H9 (cell line): ENCODE measurements at regions not wholly inside any gene's neighbourhood (a gene's known extent, or its start where the extent isn't known, plus 50 kb on each side); places are given as distances from the start of the nearest gene placed in this dataset.

Experiments
- DNase-seq: peaks from one replicate; pipeline ENCODE4 v3.0.0-alpha.2; 2017
- H2AFZ ChIP-seq: one replicate; pipeline ENCODE4 v1.6.1; 2013; ENCODE audit warnings: mild to moderate bottlenecking, low read length, control low read depth, moderate library complexity
- H2AK5ac ChIP-seq: 2 replicates; pipeline ENCODE4 v1.6.1; 2013; ENCODE audit warnings: low read length, control low read depth, mixed read lengths; ENCODE audit not compliant: insufficient read length
- H2BK120ac ChIP-seq: one replicate; pipeline ENCODE4 v1.6.1; 2013; ENCODE audit warnings: low read depth, mild to moderate bottlenecking, low read length, control low read depth, inconsistent platforms; ENCODE audit not compliant: poor library complexity, severe bottlenecking
- H2BK12ac ChIP-seq: 2 replicates; pipeline ENCODE4 v1.6.1; 2013; ENCODE audit warnings: low read length, control low read depth, mixed read lengths, low read depth; ENCODE audit not compliant: insufficient read length
- H2BK15ac ChIP-seq: 2 replicates; pipeline ENCODE4 v1.6.1; 2013; ENCODE audit warnings: low read depth, low read length, control low read depth
- H2BK20ac ChIP-seq: one replicate; pipeline ENCODE4 v1.6.1; 2013; ENCODE audit warnings: low read depth, mild to moderate bottlenecking, low read length, control low read depth, inconsistent platforms; ENCODE audit not compliant: poor library complexity, severe bottlenecking
- H2BK5ac ChIP-seq: 2 replicates; pipeline ENCODE4 v1.6.1; 2013; ENCODE audit warnings: low read length, control low read depth, mixed read lengths; ENCODE audit not compliant: insufficient read length
- H3K14ac ChIP-seq: 2 replicates; pipeline ENCODE4 v1.6.1; 2013; ENCODE audit warnings: low read length, control low read depth; ENCODE audit not compliant: insufficient read depth
- H3K18ac ChIP-seq: 2 replicates; pipeline ENCODE4 v1.6.1; 2013; ENCODE audit warnings: low read depth, mild to moderate bottlenecking, mixed read lengths, low read length, control low read depth; ENCODE audit not compliant: insufficient read length
- H3K23ac ChIP-seq: 2 replicates; pipeline ENCODE4 v1.6.1; 2013; ENCODE audit warnings: low read length, control low read depth, mixed read lengths, low read depth; ENCODE audit not compliant: insufficient read length
- H3K23me2 ChIP-seq: 2 replicates; pipeline ENCODE4 v1.6.1; 2013; ENCODE audit warnings: low read depth, mild to moderate bottlenecking, mixed read lengths, low read length, control low read depth; ENCODE audit not compliant: insufficient read length, poor library complexity, severe bottlenecking
- H3K27ac ChIP-seq: 2 replicates; pipeline ENCODE4 v1.5.1; 2013; ENCODE audit warnings: low read length, control low read depth, mixed read lengths, low read depth; ENCODE audit not compliant: insufficient read length
- H3K27me3 ChIP-seq: 2 replicates; pipeline ENCODE4 v1.6.1; 2013; ENCODE audit warnings: low read length, control low read depth, inconsistent platforms; ENCODE audit not compliant: insufficient read depth
- H3K4ac ChIP-seq: 2 replicates; pipeline ENCODE4 v1.6.1; 2013; ENCODE audit warnings: low read depth, mild to moderate bottlenecking, control low read depth, inconsistent platforms, low read length, moderate library complexity
- H3K4me1 ChIP-seq: 2 replicates; pipeline ENCODE4 v1.6.1; 2013; ENCODE audit warnings: low read length, control low read depth, inconsistent platforms; ENCODE audit not compliant: insufficient read depth
- H3K4me2 ChIP-seq: 2 replicates; pipeline ENCODE4 v1.6.1; 2013; ENCODE audit warnings: low read length, control low read depth, mixed read lengths; ENCODE audit not compliant: insufficient read length, insufficient read depth
- H3K56ac ChIP-seq: 2 replicates; pipeline ENCODE4 v1.6.1; 2013; ENCODE audit warnings: low read depth, mild to moderate bottlenecking, mixed read lengths, low read length, control low read depth; ENCODE audit not compliant: insufficient read length
- H3K79me1 ChIP-seq: 2 replicates; pipeline ENCODE4 v1.6.1; 2013; ENCODE audit warnings: low read depth, mild to moderate bottlenecking, moderate library complexity, low read length, control low read depth, inconsistent platforms; ENCODE audit not compliant: insufficient read depth, poor library complexity, severe bottlenecking
- H3K79me2 ChIP-seq: 2 replicates; pipeline ENCODE4 v1.6.1; 2013; ENCODE audit warnings: low read length, control low read depth, inconsistent platforms; ENCODE audit not compliant: insufficient read depth
- H3K9ac ChIP-seq: 2 replicates; pipeline ENCODE4 v1.6.1; 2013; ENCODE audit warnings: low read length, control low read depth, mixed read lengths; ENCODE audit not compliant: insufficient read length; ENCODE audit errors: extremely low read depth
- H3K9me3 ChIP-seq: one replicate; pipeline ENCODE4 v1.6.1; 2013; ENCODE audit warnings: low read depth, low read length, inconsistent platforms; ENCODE audit not compliant: control insufficient read depth
- H3T11ph ChIP-seq: one replicate; pipeline ENCODE4 v1.6.1; 2013; ENCODE audit warnings: mild to moderate bottlenecking, low read length, control low read depth, inconsistent platforms
- H4K20me1 ChIP-seq: one replicate; pipeline ENCODE4 v1.6.1; 2013; ENCODE audit not compliant: control insufficient read depth, insufficient read length, insufficient read depth
- H4K5ac ChIP-seq: 2 replicates; pipeline ENCODE4 v1.6.1; 2013; ENCODE audit warnings: low read depth, mild to moderate bottlenecking, mixed read lengths, low read length, control low read depth; ENCODE audit not compliant: insufficient read length
- H4K8ac ChIP-seq: replicated peaks from 2 replicates; pipeline ENCODE4 v1.6.1; 2013; ENCODE audit warnings: low read length, control low read depth, mixed read lengths, low read depth; ENCODE audit not compliant: insufficient read length
- H4K91ac ChIP-seq: 2 replicates; pipeline ENCODE4 v1.6.1; 2013; ENCODE audit warnings: low read depth, mild to moderate bottlenecking, moderate library complexity, mixed read lengths, low read length, control low read depth; ENCODE audit not compliant: insufficient read length
- H3K27ac Mint-ChIP-seq, 3 experiments: 2 replicates in 2 of 3; 3 replicates in 1 of 3; pipeline ENCODE4 v1.8.0; 2020 to 2021; ENCODE audit warnings: mixed read lengths in 3 of 3, mild to moderate bottlenecking in 1 of 3, moderate library complexity in 1 of 3
- H3K27me3 Mint-ChIP-seq: 2 replicates; pipeline ENCODE4 v1.8.0; 2021; ENCODE audit warnings: low read depth, mild to moderate bottlenecking, moderate library complexity, mixed read lengths
- H3K36me3 Mint-ChIP-seq, 3 experiments: 2 replicates in 2 of 3; 3 replicates in 1 of 3; pipeline ENCODE4 v1.8.0; 2020 to 2021; ENCODE audit warnings: low read depth in 3 of 3, mixed read lengths in 3 of 3; ENCODE audit not compliant: insufficient read depth in 1 of 3
- H3K4me1 Mint-ChIP-seq, 2 experiments: 2 replicates each; pipeline ENCODE4 v1.8.0; 2020; ENCODE audit warnings: mixed read lengths in 2 of 2
- H3K4me3 Mint-ChIP-seq, 2 experiments: 2 replicates in 1 of 2; 3 replicates in 1 of 2; pipeline ENCODE4 v1.8.0; 2020 to 2021; ENCODE audit warnings: mild to moderate bottlenecking in 2 of 2, mixed read lengths in 2 of 2, moderate library complexity in 1 of 2
- H3K9me3 Mint-ChIP-seq, 2 experiments: 2 replicates in 1 of 2; 3 replicates in 1 of 2; pipeline ENCODE4 v1.8.0; 2020; ENCODE audit warnings: mild to moderate bottlenecking in 2 of 2, mixed read lengths in 2 of 2, moderate library complexity in 1 of 2
- CTCF ChIP-seq: fragments of 200-600 bp; sonication (generic); conservative IDR thresholded peaks from 3 replicates; pipeline ENCODE4 v1.8.0; 2021; ENCODE audit warnings: antibody characterized with exemption, mild to moderate bottlenecking
- WGBS: extraction: QIAGEN DNeasy Blood & Tissue Kit; methylation state at CpG from one replicate; pipeline ENCODE4 v1.1.7; 2013; ENCODE audit warnings: missing lambda C conversion rate, low lambda C conversion rate, mixed read lengths; ENCODE audit not compliant: insufficient read length; ENCODE audit errors: extremely low coverage; 5-methylcytosine and 5-hydroxymethylcytosine counted together

GRCh38 chr9:107108342-107109130 is 174.5 kb upstream of the RAD23B start:
- H3K4ac ChIP-seq = no peak overlapping the region
- Mint-ChIP-seq H3K27ac (no peak overlapping the region), H3K4me3 (no peak overlapping the region), H3K27me3 (peaks cover 2% of the 10 kb centered on the region), H3K4me1 (no peaks in the 10 kb centered on the region), H3K36me3 (no peaks in the 10 kb centered on the region; a peak in 1 of 7 replicates), H3K9me3 (no peaks in the 10 kb centered on the region)
- no peaks in the 10 kb centered on the region for H3K79me1 ChIP-seq
- H4K20me1 ChIP-seq = no peaks in the 10 kb centered on the region
- no peak for TF ChIP-seq CTCF
- H4K91ac ChIP-seq = no peak overlapping the region
- H2AFZ ChIP-seq = no peak overlapping the region
- H3K27ac ChIP-seq = no peak overlapping the region
- H3K4me2 ChIP-seq = no peak overlapping the region
- no peak for DNase-seq
- H4K5ac ChIP-seq = no peak overlapping the region
- no peaks in the 10 kb centered on the region for H3K23me2 ChIP-seq
- H3K9ac ChIP-seq = no peak overlapping the region
- H3K4me1 ChIP-seq = no peaks in the 10 kb centered on the region
- H3K56ac ChIP-seq = no peak overlapping the region
- H3K14ac ChIP-seq = no peak overlapping the region
- no peak overlapping the region for H2BK5ac ChIP-seq
- H2BK12ac ChIP-seq = no peak overlapping the region
- no peak overlapping the region for H3K18ac ChIP-seq
- no peak overlapping the region for H2BK20ac ChIP-seq
- no peaks in the 10 kb centered on the region for H3K9me3 ChIP-seq
- no peak overlapping the region for H2BK120ac ChIP-seq
- no peak overlapping the region for H2AK5ac ChIP-seq
- H3K27me3 ChIP-seq = no peaks in the 10 kb centered on the region
- H3T11ph ChIP-seq = no peak overlapping the region
- H2BK15ac ChIP-seq = no peak overlapping the region
- H3K23ac ChIP-seq = no peak overlapping the region
- H3K79me2 ChIP-seq = no peaks in the 10 kb centered on the region
- no peak overlapping the region for H4K8ac ChIP-seq
- no CpG with 5 or more reads among the region's 7 CpGs for WGBS
